ENCODE measurements at regions not wholly inside any gene's neighbourhood (a gene's known extent, or its start where the extent isn't known, plus 50 kb on each side); places are given as distances from the start of the nearest gene placed in this dataset.

DNA sequence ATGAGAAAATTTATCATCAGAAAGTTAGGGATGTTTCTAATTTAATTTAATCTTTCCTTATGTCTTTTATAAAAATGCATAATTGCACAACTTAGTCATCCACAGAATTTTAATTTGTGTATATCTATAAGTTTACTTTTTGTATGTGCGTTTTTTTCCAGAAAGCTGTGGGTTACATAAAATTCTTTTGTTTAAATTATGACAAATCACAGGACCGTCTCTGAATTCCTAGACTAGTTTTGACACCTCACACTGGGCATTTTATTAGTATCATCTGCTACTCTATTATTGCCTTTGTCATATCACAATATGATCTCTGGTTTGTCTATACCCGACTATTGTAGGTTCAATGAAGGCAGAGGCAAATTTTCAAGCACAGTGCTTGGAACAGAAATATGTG lies 482.4 kb upstream of the SEMA3D start:
- TF ChIP-seq FOSL1 (IDR thresholded peaks at IDR 0.05; ENCODE audit: low read depth) = no peak
- TF ChIP-seq, protein P1, sequence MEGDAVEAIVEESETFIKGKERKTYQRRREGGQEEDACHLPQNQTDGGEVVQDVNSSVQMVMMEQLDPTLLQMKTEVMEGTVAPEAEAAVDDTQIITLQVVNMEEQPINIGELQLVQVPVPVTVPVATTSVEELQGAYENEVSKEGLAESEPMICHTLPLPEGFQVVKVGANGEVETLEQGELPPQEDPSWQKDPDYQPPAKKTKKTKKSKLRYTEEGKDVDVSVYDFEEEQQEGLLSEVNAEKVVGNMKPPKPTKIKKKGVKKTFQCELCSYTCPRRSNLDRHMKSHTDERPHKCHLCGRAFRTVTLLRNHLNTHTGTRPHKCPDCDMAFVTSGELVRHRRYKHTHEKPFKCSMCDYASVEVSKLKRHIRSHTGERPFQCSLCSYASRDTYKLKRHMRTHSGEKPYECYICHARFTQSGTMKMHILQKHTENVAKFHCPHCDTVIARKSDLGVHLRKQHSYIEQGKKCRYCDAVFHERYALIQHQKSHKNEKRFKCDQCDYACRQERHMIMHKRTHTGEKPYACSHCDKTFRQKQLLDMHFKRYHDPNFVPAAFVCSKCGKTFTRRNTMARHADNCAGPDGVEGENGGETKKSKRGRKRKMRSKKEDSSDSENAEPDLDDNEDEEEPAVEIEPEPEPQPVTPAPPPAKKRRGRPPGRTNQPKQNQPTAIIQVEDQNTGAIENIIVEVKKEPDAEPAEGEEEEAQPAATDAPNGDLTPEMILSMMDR (IDR thresholded peaks at IDR 0.05 in 2 of 3, conservative IDR thresholded peaks at IDR 0.05 in 1 of 3; ENCODE audit: borderline replicate concordance in 1 of 3, insufficient read depth in 1 of 3, low read depth in 2 of 3, low read length in 2 of 3) = no peak
- TF ChIP-seq, protein P2, sequence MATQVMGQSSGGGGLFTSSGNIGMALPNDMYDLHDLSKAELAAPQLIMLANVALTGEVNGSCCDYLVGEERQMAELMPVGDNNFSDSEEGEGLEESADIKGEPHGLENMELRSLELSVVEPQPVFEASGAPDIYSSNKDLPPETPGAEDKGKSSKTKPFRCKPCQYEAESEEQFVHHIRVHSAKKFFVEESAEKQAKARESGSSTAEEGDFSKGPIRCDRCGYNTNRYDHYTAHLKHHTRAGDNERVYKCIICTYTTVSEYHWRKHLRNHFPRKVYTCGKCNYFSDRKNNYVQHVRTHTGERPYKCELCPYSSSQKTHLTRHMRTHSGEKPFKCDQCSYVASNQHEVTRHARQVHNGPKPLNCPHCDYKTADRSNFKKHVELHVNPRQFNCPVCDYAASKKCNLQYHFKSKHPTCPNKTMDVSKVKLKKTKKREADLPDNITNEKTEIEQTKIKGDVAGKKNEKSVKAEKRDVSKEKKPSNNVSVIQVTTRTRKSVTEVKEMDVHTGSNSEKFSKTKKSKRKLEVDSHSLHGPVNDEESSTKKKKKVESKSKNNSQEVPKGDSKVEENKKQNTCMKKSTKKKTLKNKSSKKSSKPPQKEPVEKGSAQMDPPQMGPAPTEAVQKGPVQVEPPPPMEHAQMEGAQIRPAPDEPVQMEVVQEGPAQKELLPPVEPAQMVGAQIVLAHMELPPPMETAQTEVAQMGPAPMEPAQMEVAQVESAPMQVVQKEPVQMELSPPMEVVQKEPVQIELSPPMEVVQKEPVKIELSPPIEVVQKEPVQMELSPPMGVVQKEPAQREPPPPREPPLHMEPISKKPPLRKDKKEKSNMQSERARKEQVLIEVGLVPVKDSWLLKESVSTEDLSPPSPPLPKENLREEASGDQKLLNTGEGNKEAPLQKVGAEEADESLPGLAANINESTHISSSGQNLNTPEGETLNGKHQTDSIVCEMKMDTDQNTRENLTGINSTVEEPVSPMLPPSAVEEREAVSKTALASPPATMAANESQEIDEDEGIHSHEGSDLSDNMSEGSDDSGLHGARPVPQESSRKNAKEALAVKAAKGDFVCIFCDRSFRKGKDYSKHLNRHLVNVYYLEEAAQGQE (IDR thresholded peaks at IDR 0.05; ENCODE audit: low read depth) = no peak
- no peak for TF ChIP-seq JUND (IDR thresholded peaks at IDR 0.05)
- TF ChIP-seq ZNF274 (IDR thresholded peaks at IDR 0.05; ENCODE audit: low read depth, low read length) = no peak
- TF ChIP-seq EZH2 (IDR thresholded peaks at IDR 0.05) = no peak
- TF ChIP-seq POLR2A (IDR thresholded peaks at IDR 0.05; ENCODE audit: borderline replicate concordance, extremely low read depth, insufficient read depth, insufficient read length) = no peak
- no peak for TF ChIP-seq POLR2AphosphoS5 (IDR thresholded peaks at IDR 0.05; ENCODE audit: low read depth, low read length)
- TF ChIP-seq ZFX (IDR thresholded peaks at IDR 0.05) = no peak
- TF ChIP-seq EZH2phosphoT487 (IDR thresholded peaks at IDR 0.05; ENCODE audit: borderline replicate concordance) = no peak
- TF ChIP-seq TCF7L2 (IDR thresholded peaks at IDR 0.05; ENCODE audit: borderline replicate concordance, extremely low read depth, insufficient read depth, insufficient read length) = no peak
